Natural killer cell (primary cell): ENCODE measurements at regions not wholly inside any gene's neighbourhood (a gene's known extent, or its start where the extent isn't known, plus 50 kb on each side); places are given as distances from the start of the nearest gene placed in this dataset.

Source experiments
- ATAC-seq, 3 donors: fragments of 150-1000 bp in 2 of 3; fragments of 200-7000 bp in 1 of 3; cut with Tn5 transposase; 1 replicate in 1 of 3; 2 replicates in 2 of 3; pipeline ENCODE4 v1.10.0; 2021; ENCODE audit warnings: mild to moderate bottlenecking in 2 of 3, moderate library complexity in 2 of 3
- DNase-seq, 2 donors: peaks; one replicate each; pipeline versions ENCODE4 v3.0.0 to v3.0.0-alpha.2; 2013 to 2021; ENCODE audit warnings: mixed read lengths in 1 of 2
- H3K27ac ChIP-seq: one replicate; pipeline ENCODE4 v1.5.1; 2013; ENCODE audit warnings: mild to moderate bottlenecking, low read length
- H3K27me3 ChIP-seq: one replicate; pipeline ENCODE4 v1.6.1; 2013; ENCODE audit warnings: low read length; ENCODE audit not compliant: control insufficient read depth, insufficient read depth
- H3K36me3 ChIP-seq: one replicate; pipeline ENCODE4 v1.6.1; 2013; ENCODE audit warnings: low read length; ENCODE audit not compliant: control insufficient read depth, insufficient read depth
- H3K4me1 ChIP-seq: one replicate; pipeline ENCODE4 v1.6.1; 2013; ENCODE audit warnings: low read length; ENCODE audit not compliant: control insufficient read depth, insufficient read depth
- H3K4me3 ChIP-seq: one replicate; pipeline ENCODE4 v1.5.1; 2013; ENCODE audit warnings: low read length
- H3K9me3 ChIP-seq: one replicate; pipeline ENCODE4 v1.6.1; 2013; ENCODE audit warnings: low read length; ENCODE audit not compliant: control insufficient read depth, insufficient read depth
- H3K27ac Mint-ChIP-seq, 2 donors: one replicate each; pipeline ENCODE4 v1.8.0; 2022; ENCODE audit warnings: mild to moderate bottlenecking in 2 of 2, mixed read lengths in 2 of 2, moderate library complexity in 1 of 2
- H3K27me3 Mint-ChIP-seq, 2 donors: one replicate each; pipeline ENCODE4 v1.8.0; 2022; ENCODE audit warnings: low read depth in 2 of 2, mixed read lengths in 2 of 2
- H3K36me3 Mint-ChIP-seq: one replicate; pipeline ENCODE4 v1.8.0; 2022; ENCODE audit warnings: mixed read lengths
- H3K4me1 Mint-ChIP-seq, 2 donors: one replicate each; pipeline ENCODE4 v1.8.0; 2022; ENCODE audit warnings: mixed read lengths in 2 of 2
- H3K4me3 Mint-ChIP-seq: one replicate; pipeline ENCODE4 v1.8.0; 2022; ENCODE audit warnings: mild to moderate bottlenecking, moderate library complexity, mixed read lengths
- H3K9me3 Mint-ChIP-seq, 2 donors: one replicate each; pipeline ENCODE4 v1.8.0; 2022; ENCODE audit warnings: mixed read lengths in 2 of 2
- CTCF ChIP-seq: fragments of 200-600 bp; IDR thresholded peaks from one replicate; pipeline ENCODE4 v1.8.0; 2022; ENCODE audit warnings: antibody characterized with exemption
- WGBS: methylation state at CpG from one replicate; pipeline ENCODE4 v1.1.7; 2013; ENCODE audit warnings: missing lambda C conversion rate; ENCODE audit not compliant: insufficient coverage; 5-methylcytosine and 5-hydroxymethylcytosine counted together
- intact Hi-C: fragments of 100-400 bp; cut with micrococcal nuclease; formaldehyde crosslinking; loops from one replicate; pipeline ENCODE4 v1.14.2; 2022

DNA sequence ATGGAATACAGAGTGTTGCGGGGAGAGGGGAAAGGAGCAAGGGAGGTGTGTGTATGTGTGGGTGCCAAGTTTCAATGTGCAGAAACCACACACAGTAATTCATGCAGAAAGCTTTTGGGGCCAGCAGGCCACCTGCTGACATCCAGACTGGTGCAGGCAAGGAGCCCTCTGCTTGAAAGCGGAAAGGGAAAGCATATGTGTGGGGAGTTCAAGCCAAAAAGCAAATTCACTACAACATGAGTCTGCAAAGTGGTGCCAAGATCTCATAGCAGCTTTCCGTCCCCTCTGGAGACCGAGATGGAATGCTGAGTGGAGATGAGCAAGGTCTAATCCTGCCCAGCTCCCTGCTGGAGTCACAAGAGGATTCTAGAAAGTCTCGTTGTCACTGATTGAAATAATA, 159.7 kb upstream of the VLDLR start:
- peaks cover 12% of the 10 kb centered on the region in 2 donors for H3K27me3 Mint-ChIP-seq

DNA sequence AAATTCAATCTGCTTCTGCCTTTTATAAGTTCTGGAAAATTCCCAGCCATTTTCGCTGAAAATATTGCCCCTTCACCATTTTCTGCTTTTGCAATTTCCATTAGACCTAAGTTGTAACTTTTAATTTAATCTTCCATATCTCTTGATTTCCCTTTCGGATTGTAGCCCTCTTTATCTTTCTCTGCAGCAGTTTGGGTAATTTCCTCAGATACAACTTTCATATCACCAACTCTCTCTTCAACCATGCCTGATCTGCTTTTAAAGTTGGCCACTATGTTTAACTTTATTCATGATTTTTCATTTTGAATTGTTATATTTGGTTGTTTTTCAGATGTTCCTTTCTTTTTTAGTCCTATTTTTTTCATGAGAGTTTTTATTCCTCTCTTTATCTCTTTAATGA, 157.0 kb upstream of the VLDLR start:
- Histone ChIP-seq H3K27ac (no peak overlapping the region), H3K27me3 (no peaks in the 10 kb centered on the region), H3K36me3 (no peaks in the 10 kb centered on the region), H3K4me1 (no peaks in the 10 kb centered on the region), H3K9me3 (no peaks in the 10 kb centered on the region), H3K4me3 (no peak overlapping the region)
- Mint-ChIP-seq H3K4me1 (no peaks in the 10 kb centered on the region), H3K27me3 (peaks cover 12% of the 10 kb centered on the region in 2 donors), H3K4me3 (no peak overlapping the region), H3K36me3 (no peaks in the 10 kb centered on the region), H3K27ac (no peak overlapping the region), H3K9me3 (peaks cover 2 to 3% of the 10 kb centered on the region in 2 donors)
- ATAC-seq: no peak
- intact Hi-C loops: no loop called here
- no peak for DNase-seq
- no peak for TF ChIP-seq CTCF
- WGBS: 92% methylated on average over 2 of the region's 2 CpGs

More for the DNA sequence above, 159.7 kb upstream of the VLDLR start:
- Mint-ChIP-seq H3K9me3 (peaks cover 2 to 3% of the 10 kb centered on the region in 2 donors), H3K4me1 (no peaks in the 10 kb centered on the region), H3K27ac (no peak overlapping the region), H3K36me3 (no peaks in the 10 kb centered on the region), H3K4me3 (no peak overlapping the region)
- DNase-seq: no peak
- WGBS: 82% methylated on average over 5 of the region's 5 CpGs
- no peaks in the 10 kb centered on the region for H3K4me1 ChIP-seq
- intact Hi-C loops: no loop called here
- no peak for ATAC-seq
- no peaks in the 10 kb centered on the region for H3K36me3 ChIP-seq
- H3K27ac ChIP-seq: no peak overlapping the region
- H3K27me3 ChIP-seq: no peaks in the 10 kb centered on the region
- no peak for TF ChIP-seq CTCF
- no peak overlapping the region for H3K4me3 ChIP-seq
- no peaks in the 10 kb centered on the region for H3K9me3 ChIP-seq

DNA sequence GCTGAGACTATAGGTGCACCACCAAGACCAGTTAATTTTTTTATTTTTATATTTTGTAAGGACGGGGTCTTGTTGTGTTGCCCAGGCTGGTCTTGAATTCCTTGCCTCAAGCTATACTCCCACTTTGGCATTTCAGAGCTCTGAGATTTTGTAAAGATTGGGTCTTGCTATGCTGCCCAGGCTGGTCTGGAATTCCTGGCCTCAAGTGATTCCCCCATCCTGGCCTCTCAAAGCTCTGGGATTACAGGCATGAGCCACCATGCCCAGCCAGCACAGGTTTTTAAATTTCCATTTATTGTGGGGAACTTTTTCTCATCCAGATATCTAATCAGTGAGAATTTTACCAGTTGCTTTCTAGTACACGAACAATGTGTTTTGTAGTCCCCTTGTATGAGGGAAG, 156.1 kb upstream of the VLDLR start:
- Mint-ChIP-seq H3K27ac (no peak overlapping the region), H3K4me1 (no peaks in the 10 kb centered on the region), H3K36me3 (no peaks in the 10 kb centered on the region), H3K4me3 (no peak overlapping the region), H3K27me3 (peaks cover 12% of the 10 kb centered on the region in 2 donors), H3K9me3 (peaks cover 2 to 3% of the 10 kb centered on the region in 2 donors)
- no peak for TF ChIP-seq CTCF
- no peak overlapping the region for H3K27ac ChIP-seq
- no CpG with 5 or more reads among the region's 2 CpGs for WGBS
- no peak for ATAC-seq
- no peaks in the 10 kb centered on the region for H3K36me3 ChIP-seq
- no peak overlapping the region for H3K4me3 ChIP-seq
- intact Hi-C loops: no loop called here
- H3K27me3 ChIP-seq: no peaks in the 10 kb centered on the region
- DNase-seq: no peak
- H3K9me3 ChIP-seq: no peaks in the 10 kb centered on the region
- H3K4me1 ChIP-seq: no peaks in the 10 kb centered on the region

DNA sequence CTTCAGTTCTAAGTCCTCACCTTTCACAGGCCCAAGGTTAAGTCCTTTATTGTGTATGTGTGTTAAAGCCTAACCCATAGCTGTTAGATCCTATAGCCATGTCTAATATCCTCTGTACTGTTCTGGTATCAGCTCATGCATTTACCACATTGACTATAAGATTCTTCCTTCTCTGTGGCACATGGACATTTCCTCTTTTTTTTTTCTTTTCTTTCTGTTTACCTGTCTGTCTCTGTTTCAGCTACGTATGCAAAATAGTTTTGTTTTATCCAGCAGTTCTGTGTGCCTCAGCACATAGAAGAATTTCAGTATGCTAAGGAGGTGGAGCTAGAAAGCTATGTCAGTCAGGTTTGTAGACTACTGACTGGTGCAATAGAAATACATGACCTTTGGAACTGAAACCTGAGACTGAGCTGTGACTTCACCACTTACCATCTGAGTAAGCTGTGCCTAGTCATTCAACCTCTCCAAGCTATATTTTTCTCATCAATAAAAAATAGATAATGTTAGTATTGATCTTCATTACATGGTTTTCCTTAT, 155.6 kb upstream of the VLDLR start:
- Mint-ChIP-seq H3K27ac (no peak overlapping the region), H3K36me3 (no peaks in the 10 kb centered on the region), H3K9me3 (peaks cover 2 to 3% of the 10 kb centered on the region in 2 donors), H3K4me3 (no peak overlapping the region), H3K27me3 (peaks cover 9 to 12% of the 10 kb centered on the region in 2 donors), H3K4me1 (no peaks in the 10 kb centered on the region)
- Histone ChIP-seq H3K9me3 (no peaks in the 10 kb centered on the region), H3K4me1 (no peaks in the 10 kb centered on the region), H3K36me3 (no peaks in the 10 kb centered on the region), H3K4me3 (no peak overlapping the region), H3K27ac (no peak overlapping the region), H3K27me3 (no peaks in the 10 kb centered on the region)
- WGBS: 64% methylated on average over 1 of the region's 1 CpG
- no peak for DNase-seq
- ATAC-seq: no peak
- TF ChIP-seq CTCF: no peak
- intact Hi-C loops: no loop called here
